Esophagus muscularis mucosa (tissue), 4 donors: ENCODE measurements at regions not wholly inside any gene's neighbourhood (a gene's known extent, or its start where the extent isn't known, plus 50 kb on each side); places are given as distances from the start of the nearest gene placed in this dataset.
A peak's percentile ranks its signal among the peaks of the same experiment; 100 is the strongest.

Source experiments
- DNase-seq: peaks from one replicate; pipeline ENCODE4 v3.0.0-alpha.2; 2017; ENCODE audit errors: extremely low spot score
- H3K27ac ChIP-seq, 4 donors: fragments of 200-600 bp; sonication (generic); replicated peaks in 1 of 4; 1 replicate in 3 of 4; 2 replicates in 1 of 4; pipeline ENCODE4 v1.5.1; 2016 to 2019; ENCODE audit warnings: mild to moderate bottlenecking in 1 of 4
- H3K27me3 ChIP-seq, 4 donors: fragments of 200-600 bp; sonication (generic); one replicate each; pipeline versions ENCODE4 v1.5.1 to v1.6.0; 2016 to 2019
- H3K36me3 ChIP-seq, 4 donors: fragments of 200-600 bp; sonication (generic); one replicate each; pipeline ENCODE4 v1.5.1; 2016 to 2019
- H3K4me1 ChIP-seq, 4 donors: fragments of 200-600 bp; sonication (generic); one replicate each; pipeline ENCODE4 v1.5.1; 2016 to 2019
- H3K4me3 ChIP-seq, 4 donors: fragments of 200-600 bp; sonication (generic); 1 replicate in 2 of 4; 2 replicates in 2 of 4; pipeline ENCODE4 v1.5.1; 2016 to 2019; ENCODE audit warnings: mild to moderate bottlenecking in 4 of 4, moderate library complexity in 1 of 4
- H3K9me3 ChIP-seq, 4 donors: fragments of 200-600 bp; sonication (generic); 1 replicate in 3 of 4; 2 replicates in 1 of 4; pipeline ENCODE4 v1.5.1; 2016 to 2019
- CTCF ChIP-seq, 3 experiments: fragments of 200-600 bp in 2 of 3; fragments of 450-650 bp in 1 of 3; sonication (generic) in 2 of 3; IDR thresholded peaks; one replicate each; pipeline ENCODE4 v1.5.1; 2017 to 2019; ENCODE audit warnings: antibody characterized with exemption in 3 of 3, mild to moderate bottlenecking in 2 of 3, moderate library complexity in 1 of 3
- EP300 ChIP-seq: sonication (generic); formaldehyde crosslinking; IDR thresholded peaks from one replicate; pipeline ENCODE4 v1.6.1; 2017; ENCODE audit warnings: antibody characterized with exemption
- POLR2A ChIP-seq: fragments of 450-650 bp; IDR thresholded peaks from one replicate; pipeline ENCODE4 v1.6.1; 2017; ENCODE audit warnings: antibody characterized with exemption, moderate library complexity, mild to moderate bottlenecking, low read depth
- POLR2AphosphoS5 ChIP-seq, 2 donors: sonication (generic); formaldehyde crosslinking; IDR thresholded peaks; one replicate each; pipeline ENCODE4 v1.6.1; 2017; ENCODE audit warnings: antibody characterized with exemption in 2 of 2
- WGBS: methylation state at CpG from one replicate; pipeline ENCODE4 v1.1.5; 2018; 5-methylcytosine and 5-hydroxymethylcytosine counted together
- intact Hi-C: fragments of 100-400 bp; cut with DNase I; formaldehyde crosslinking; loops from one replicate; pipeline ENCODE4 v1.15.1; 2023

- peaks cover 0 to 4% (median 0%) of the 10 kb centered on the region in 4 donors for H3K9me3 ChIP-seq
- TF ChIP-seq EP300 (no peak), CTCF (IDR thresholded peaks at IDR 0.05) (no peak), POLR2AphosphoS5 (IDR thresholded peaks at IDR 0.05) (no peak), POLR2A (no peak)
- H3K4me3 ChIP-seq, result no peak overlapping the region
- peak; percentile 72 for DNase-seq
- peaks cover 0 to 34% (median 0%) of the 10 kb centered on the region in 4 donors for H3K27me3 ChIP-seq
- no peak overlapping the region for H3K27ac ChIP-seq
- intact Hi-C loops, result no loop called here
- H3K4me1 ChIP-seq, result no peaks in the 10 kb centered on the region
- 83% methylated on average over 7 of the region's 7 CpGs for WGBS
- no peaks in the 10 kb centered on the region for H3K36me3 ChIP-seq
Measured at GRCh38 chr5:2582106-2582505, 169.4 kb downstream of the IRX2 start.

- peak; percentile 79 for DNase-seq
- intact Hi-C loops, result no loop called here
- no peak overlapping the region for H3K4me3 ChIP-seq
- H3K9me3 ChIP-seq, result peaks cover 0 to 4% (median 0%) of the 10 kb centered on the region in 4 donors
- H3K27me3 ChIP-seq, result peaks cover 0 to 36% (median 0%) of the 10 kb centered on the region in 4 donors
- no peak overlapping the region for H3K27ac ChIP-seq
- 80% methylated on average over 5 of the region's 5 CpGs for WGBS
- TF ChIP-seq CTCF (IDR thresholded peaks at IDR 0.05) (no peak), POLR2AphosphoS5 (IDR thresholded peaks at IDR 0.05) (no peak), EP300 (no peak), POLR2A (no peak)
- no peaks in the 10 kb centered on the region for H3K4me1 ChIP-seq
- H3K36me3 ChIP-seq, result no peaks in the 10 kb centered on the region
Measured at GRCh38 chr5:2581418-2581817, 170.1 kb downstream of the IRX2 start.

GRCh38 chr5:2579126-2579525 lies 172.4 kb downstream of the IRX2 start:
- 63% methylated on average over 5 of the region's 5 CpGs for WGBS
- TF ChIP-seq POLR2A, result no peak
- TF ChIP-seq EP300, result no peak
- no peak for TF ChIP-seq CTCF (IDR thresholded peaks at IDR 0.05)
- no peak for TF ChIP-seq POLR2AphosphoS5 (IDR thresholded peaks at IDR 0.05)
- intact Hi-C loops, result no loop called here
- H3K27me3 ChIP-seq, result peaks cover 0 to 36% (median 0%) of the 10 kb centered on the region in 4 donors
- no peaks in the 10 kb centered on the region for H3K36me3 ChIP-seq
- peaks cover 0 to 4% (median 0%) of the 10 kb centered on the region in 4 donors for H3K9me3 ChIP-seq
- H3K4me1 ChIP-seq, result no peaks in the 10 kb centered on the region
- H3K27ac ChIP-seq, result no peak overlapping the region
- DNase-seq, result peak; percentile 82
- H3K4me3 ChIP-seq, result no peak overlapping the region

DNA sequence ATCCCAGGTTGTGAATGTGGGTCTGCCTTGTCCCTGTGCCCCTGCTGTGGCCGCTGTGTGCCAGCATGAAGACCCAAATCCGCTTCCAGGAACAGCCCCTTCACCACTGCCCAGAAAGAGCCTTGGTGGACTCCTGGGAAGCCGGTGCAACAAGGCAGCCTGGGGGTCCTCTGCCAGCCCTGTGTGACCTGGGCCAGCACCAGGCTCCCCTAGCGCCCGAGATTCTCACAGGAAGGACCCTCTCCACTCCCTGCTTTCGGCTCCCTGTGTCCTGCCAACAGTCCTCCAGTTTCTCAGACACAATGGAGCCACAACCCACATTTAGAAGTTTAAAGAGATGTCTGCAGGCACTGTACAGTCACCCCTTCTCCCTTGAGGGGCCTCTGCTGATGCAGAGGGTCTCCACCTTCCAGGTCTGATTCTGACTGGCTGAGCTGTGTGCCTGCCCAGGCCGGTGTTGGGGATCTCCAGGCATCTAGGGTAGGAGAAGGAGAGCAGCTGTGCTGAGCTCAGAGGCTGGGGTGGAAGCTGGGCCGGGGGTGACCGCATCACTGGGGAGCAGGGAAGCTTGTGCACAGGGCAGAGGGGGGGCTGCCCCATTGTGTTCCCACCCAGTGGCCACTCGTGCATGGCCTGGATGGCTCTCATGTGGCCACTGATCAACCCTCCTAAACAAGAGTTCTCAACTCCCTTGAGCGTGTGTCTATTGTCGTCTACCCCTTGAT lies 174.0 kb downstream of the IRX2 start:
- peaks cover 0 to 29% (median 0%) of the 10 kb centered on the region in 4 donors for H3K27me3 ChIP-seq
- H3K4me1 ChIP-seq, result no peaks in the 10 kb centered on the region
- no peak overlapping the region for H3K27ac ChIP-seq
- no peak for TF ChIP-seq POLR2A
- intact Hi-C loops, result no loop called here
- peak; percentile 70 for DNase-seq
- H3K9me3 ChIP-seq, result peaks cover 0 to 4% (median 0%) of the 10 kb centered on the region in 4 donors
- no peaks in the 10 kb centered on the region for H3K36me3 ChIP-seq
- no peak overlapping the region for H3K4me3 ChIP-seq
- WGBS, result 80% methylated on average over 9 of the region's 12 CpGs

GRCh38 chr5:2576823-2577222 lies 174.7 kb downstream of the IRX2 start:
- H3K27ac ChIP-seq, result no peak overlapping the region
- 79% methylated on average over 7 of the region's 11 CpGs for WGBS
- no peak overlapping the region for H3K4me3 ChIP-seq
- DNase-seq, result peak; percentile 89
- H3K27me3 ChIP-seq, result peaks cover 0 to 23% (median 0%) of the 10 kb centered on the region in 4 donors
- no peaks in the 10 kb centered on the region for H3K36me3 ChIP-seq
- H3K9me3 ChIP-seq, result peaks cover 0 to 4% (median 0%) of the 10 kb centered on the region in 4 donors
- no peak for TF ChIP-seq POLR2A
- no peaks in the 10 kb centered on the region for H3K4me1 ChIP-seq
- intact Hi-C loops, result no loop called here

GRCh38 chr5:2575871-2576270 lies 175.6 kb downstream of the IRX2 start:
- peaks cover 0 to 17% (median 0%) of the 10 kb centered on the region in 4 donors for H3K27me3 ChIP-seq
- no peak overlapping the region for H3K27ac ChIP-seq
- intact Hi-C loops, result no loop called here
- H3K4me3 ChIP-seq, result no peak overlapping the region
- peaks cover 0 to 4% (median 0%) of the 10 kb centered on the region in 4 donors for H3K9me3 ChIP-seq
- 71% methylated on average over 1 of the region's 1 CpG for WGBS
- DNase-seq, result no peak
- no peaks in the 10 kb centered on the region for H3K4me1 ChIP-seq
- TF ChIP-seq POLR2AphosphoS5 (IDR thresholded peaks at IDR 0.05), result no peak
- no peak for TF ChIP-seq CTCF (IDR thresholded peaks at IDR 0.05)
- TF ChIP-seq EP300, result no peak
- TF ChIP-seq POLR2A, result no peak
- H3K36me3 ChIP-seq, result no peaks in the 10 kb centered on the region
